SK-N-SH treated with all-trans-retinoic acid at 6 μM for 48 hours (cell line): ENCODE measurements at regions not wholly inside any gene's neighbourhood (a gene's known extent, or its start where the extent isn't known, plus 50 kb on each side); places are given as distances from the start of the nearest gene placed in this dataset.

Source experiments
- OSR1 ChIP-seq: fragments of 250-450 bp; sonication (Bioruptor Pico); IDR thresholded peaks from 2 replicates; pipeline ENCODE4 v1.8.0; 2022; ENCODE audit warnings: moderate library complexity, mild to moderate bottlenecking, inconsistent platforms
- SNAI2 ChIP-seq: fragments of 250-450 bp; sonication (Bioruptor Pico); IDR thresholded peaks from 2 replicates; pipeline ENCODE4 v1.5.0; 2020; ENCODE audit warnings: mild to moderate bottlenecking, moderate library complexity

- TF ChIP-seq OSR1 (CRISPR knock-in tag), result no peak
- no peak for TF ChIP-seq SNAI2
Observed at GRCh38 chr1:84755216-84755615, 65.0 kb upstream of the SSX2IP start.
